ENCODE measurements at regions not wholly inside any gene's neighbourhood (a gene's known extent, or its start where the extent isn't known, plus 50 kb on each side); places are given as distances from the start of the nearest gene placed in this dataset.

- ATAC-seq (ENCODE audit: low FRiP score) (no peak), DNase-seq (ENCODE audit: low spot score) (no peak)
- no peak for TF ChIP-seq CTCF (IDR thresholded peaks at IDR 0.05)
Measured at GRCh38 chr10:10394933-10395658, 622.6 kb upstream of the CELF2 start.

GRCh38 chr10:10396601-10397000, 621.1 kb upstream of the CELF2 start:
- no peak for TF ChIP-seq CTCF (IDR thresholded peaks at IDR 0.05)
- ATAC-seq (ENCODE audit: low FRiP score) (no peak), DNase-seq (ENCODE audit: low spot score) (no peak)

DNA sequence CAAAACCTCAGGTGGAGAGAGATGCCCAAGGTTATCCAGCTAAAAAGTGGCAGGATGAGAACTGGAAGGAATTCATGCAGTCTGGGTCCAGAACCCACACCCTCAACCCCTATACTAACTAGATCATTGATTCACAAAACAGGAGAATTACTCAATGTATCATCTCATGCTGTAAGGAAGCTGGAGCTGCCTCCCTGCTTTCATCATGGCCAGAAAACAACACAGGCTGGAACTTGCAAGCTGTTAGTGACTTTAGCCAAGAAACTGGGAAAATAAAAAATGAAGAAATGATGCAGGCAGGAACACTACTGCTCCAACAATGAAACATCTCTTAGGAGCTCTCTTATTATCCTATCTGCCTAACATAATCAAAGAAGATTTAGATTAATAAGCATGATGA, 619.8 kb upstream of the CELF2 start:
- TF ChIP-seq CTCF (IDR thresholded peaks at IDR 0.05): no peak
- DNase-seq (ENCODE audit: low spot score) (no peak), ATAC-seq (ENCODE audit: low FRiP score) (no peak)

GRCh38 chr10:10403762-10404161, 613.9 kb upstream of the CELF2 start:
- DNase-seq (ENCODE audit: low spot score) (no peak), ATAC-seq (ENCODE audit: low FRiP score) (no peak)
- TF ChIP-seq CTCF (IDR thresholded peaks at IDR 0.05): no peak

DNA sequence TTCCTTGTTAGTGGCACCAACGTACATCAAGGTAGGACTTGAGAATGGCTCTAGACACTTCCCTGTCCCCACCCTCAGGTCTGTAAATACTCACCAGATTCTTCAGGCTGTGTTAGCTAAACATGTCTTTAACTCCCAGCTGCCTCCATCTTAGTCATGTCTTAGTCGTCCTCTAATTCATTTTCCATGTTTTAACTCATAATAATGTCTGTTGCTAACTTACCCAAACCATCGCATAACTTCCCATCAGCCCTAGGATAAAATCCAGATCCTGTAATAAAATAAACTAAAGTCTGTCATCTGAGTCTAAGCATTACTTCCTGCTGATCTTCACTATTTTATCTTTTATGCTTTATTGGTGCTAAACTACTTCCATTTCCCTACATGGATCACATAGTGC, 600.0 kb upstream of the CELF2 start:
- TF ChIP-seq CTCF (IDR thresholded peaks at IDR 0.05): no peak
- ATAC-seq (ENCODE audit: low FRiP score) (no peak), DNase-seq (ENCODE audit: low spot score) (no peak)

DNA sequence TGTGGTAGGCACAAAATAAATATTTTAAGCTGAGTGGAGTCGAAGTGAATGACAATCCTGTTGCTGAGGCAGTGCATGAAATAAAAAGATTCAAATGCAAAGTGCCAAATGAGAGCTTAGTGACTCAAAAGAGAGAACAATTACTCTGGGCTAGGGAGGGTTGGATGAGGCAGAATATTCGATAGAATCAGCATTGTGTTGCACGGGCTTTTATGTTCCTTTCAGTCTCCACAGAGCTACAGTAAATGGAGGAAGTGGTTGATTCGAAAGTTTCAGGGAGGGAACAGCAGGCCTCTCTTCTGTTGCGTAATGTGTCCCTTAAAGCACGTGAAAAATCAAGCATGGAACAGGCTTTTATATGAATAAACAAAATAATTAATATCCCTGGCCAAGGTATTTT, 599.3 kb upstream of the CELF2 start:
- no peak for ATAC-seq (ENCODE audit: low FRiP score)
- DNase-seq (ENCODE audit: low spot score): no peak
- no peak for TF ChIP-seq CTCF (IDR thresholded peaks at IDR 0.05)

DNA sequence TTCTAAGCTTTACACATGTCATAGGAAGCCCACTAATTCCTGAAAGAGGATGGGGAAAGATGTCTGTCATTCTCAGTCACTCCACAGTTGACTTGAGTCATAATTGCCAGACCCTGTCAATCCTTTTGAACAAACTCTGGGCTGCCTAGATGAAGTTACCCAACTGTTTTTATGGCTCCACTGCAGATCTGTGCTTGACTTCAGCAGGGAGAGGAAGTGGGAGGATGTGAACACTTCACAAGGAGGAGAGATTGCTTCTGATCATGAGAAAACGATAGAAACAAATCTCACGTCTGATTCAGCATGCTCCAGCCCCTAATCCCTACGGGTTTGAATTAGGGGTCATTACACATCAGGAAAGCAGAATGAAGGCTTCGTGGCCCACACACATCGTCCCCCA, 596.6 kb upstream of the CELF2 start:
- DNase-seq (ENCODE audit: low spot score): no peak
- ATAC-seq (ENCODE audit: low FRiP score): no peak
- TF ChIP-seq CTCF (IDR thresholded peaks at IDR 0.05): no peak
